ENCODE measurements at regions not wholly inside any gene's neighbourhood (a gene's known extent, or its start where the extent isn't known, plus 50 kb on each side); places are given as distances from the start of the nearest gene placed in this dataset.
"Not testable (repeated sequence)": the region's sequence is repeated elsewhere in the genome, so short reads cannot be mapped to it uniquely, and the experiment has no call there.

DNA sequence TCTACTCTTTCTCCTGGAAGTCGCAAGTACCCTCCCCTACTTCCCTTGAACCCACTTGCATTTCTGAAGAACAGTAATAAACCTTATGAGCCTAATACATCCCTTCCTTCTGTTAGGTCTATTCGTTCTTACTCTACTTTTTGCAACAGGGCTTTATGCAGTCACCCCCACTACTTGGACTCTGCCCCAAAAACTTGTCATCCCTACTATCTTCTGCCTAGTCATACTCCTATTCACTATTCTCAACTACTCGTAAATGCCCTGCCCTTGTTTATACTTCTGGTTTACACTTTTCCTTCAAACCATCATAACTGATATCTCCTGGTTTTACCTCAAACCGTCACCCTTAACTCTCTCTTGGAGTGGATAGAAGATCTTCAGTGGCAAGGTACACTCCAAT lies 55.2 kb upstream of the SLIT2 start:
- no peak for TF ChIP-seq JUND (IDR thresholded peaks at IDR 0.05; ENCODE audit: low read depth)
- no peak for DNase-seq (ENCODE audit: low read depth in 1 of 2, low spot score in 1 of 2)
- in situ Hi-C loops (cut with HindIII; ENCODE audit: low pct_unique_long_range_greater_than_20kb, low sequenced_read_pairs): no loop called here

DNA sequence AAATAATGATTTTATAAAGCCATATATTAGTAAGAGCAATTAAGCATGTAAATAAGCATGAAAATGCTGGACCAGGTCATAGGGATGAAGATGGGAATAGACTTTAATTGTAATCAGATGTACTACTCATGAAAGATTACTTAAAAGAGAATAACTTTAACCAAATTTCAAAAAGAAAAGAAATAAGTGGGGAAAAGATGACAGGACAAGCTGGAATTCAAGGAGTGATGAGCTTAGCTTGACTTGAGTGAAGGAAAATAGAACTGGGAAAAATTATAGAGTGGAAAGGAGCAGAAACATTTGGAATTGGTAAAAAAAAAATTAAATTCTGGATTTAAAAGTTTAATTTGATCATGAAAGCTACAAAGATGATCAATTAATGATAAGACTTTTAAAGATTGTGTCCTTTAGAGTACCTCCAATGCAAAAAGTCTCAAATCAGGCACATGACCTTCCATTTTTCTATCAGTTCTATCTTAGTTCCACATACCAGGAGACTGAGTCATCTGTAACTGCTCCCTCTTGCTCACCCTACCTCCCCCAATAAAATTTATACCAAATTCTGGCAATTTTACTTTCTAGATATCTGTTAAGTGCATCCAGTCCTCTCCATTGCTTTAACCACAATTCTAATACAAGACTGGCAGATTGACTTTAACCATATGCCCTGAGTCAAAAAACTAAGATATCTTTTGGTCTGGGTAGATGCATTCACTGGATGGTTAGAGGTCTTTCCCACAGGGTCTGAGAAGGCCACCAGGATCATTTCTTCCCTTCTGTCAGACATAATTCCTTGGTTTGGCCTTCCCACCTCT lies 56.4 kb upstream of the SLIT2 start:
- in situ Hi-C loops (cut with HindIII; ENCODE audit: low pct_unique_long_range_greater_than_20kb, low sequenced_read_pairs): no loop called here
- no peak for DNase-seq (ENCODE audit: low read depth in 1 of 2, low spot score in 1 of 2)
- no peak for TF ChIP-seq JUND (IDR thresholded peaks at IDR 0.05; ENCODE audit: low read depth)

- no peak for TF ChIP-seq JUND (IDR thresholded peaks at IDR 0.05; ENCODE audit: low read depth)
- no peak for DNase-seq (ENCODE audit: low read depth in 1 of 2, low spot score in 1 of 2)
- in situ Hi-C loops (cut with HindIII; ENCODE audit: low pct_unique_long_range_greater_than_20kb, low sequenced_read_pairs): no loop called here
These were observed 57.3 kb upstream of the SLIT2 start for GRCh38 chr4:20194123-20195013.

DNA sequence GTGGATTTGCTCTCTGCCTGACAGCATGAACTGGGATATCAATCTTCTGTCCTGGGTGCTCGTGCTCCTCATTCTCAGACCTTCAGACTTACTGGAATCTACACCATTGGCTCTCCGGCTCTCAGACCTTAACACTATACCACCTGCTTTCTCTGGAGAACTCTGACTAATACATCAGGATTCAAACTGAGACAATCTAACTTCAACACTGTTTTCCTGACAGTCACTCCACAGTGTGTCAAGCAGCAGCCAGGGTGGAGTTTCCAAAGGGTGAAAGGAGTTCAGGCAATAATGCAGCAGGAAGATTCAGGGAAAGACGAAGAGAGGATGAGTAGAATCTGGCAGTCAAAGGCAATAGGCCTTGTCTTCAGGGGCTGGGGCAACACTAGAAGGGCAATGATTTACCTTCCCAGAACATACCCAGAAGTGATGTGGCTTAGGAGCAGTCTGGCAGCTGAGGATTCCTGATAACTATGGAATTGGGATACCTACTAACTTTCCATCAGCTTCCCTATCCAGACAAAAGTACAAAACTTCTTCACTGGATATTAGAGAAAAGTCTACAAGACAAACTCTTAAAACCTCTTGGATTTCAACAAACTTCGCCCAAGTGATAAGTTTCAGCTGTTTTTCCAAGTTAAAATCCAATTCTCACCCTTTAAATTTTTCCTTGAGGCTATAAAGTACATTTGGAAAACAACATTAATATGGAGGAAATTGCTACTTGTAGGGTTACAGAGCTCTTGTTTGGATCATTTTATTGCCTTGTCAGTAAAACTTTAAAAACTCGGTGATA lies 58.4 kb upstream of the SLIT2 start:
- no peak for DNase-seq (ENCODE audit: low read depth in 1 of 2, low spot score in 1 of 2)
- no peak for TF ChIP-seq JUND (IDR thresholded peaks at IDR 0.05; ENCODE audit: low read depth)
- in situ Hi-C loops (cut with HindIII; ENCODE audit: low pct_unique_long_range_greater_than_20kb, low sequenced_read_pairs): no loop called here

DNA sequence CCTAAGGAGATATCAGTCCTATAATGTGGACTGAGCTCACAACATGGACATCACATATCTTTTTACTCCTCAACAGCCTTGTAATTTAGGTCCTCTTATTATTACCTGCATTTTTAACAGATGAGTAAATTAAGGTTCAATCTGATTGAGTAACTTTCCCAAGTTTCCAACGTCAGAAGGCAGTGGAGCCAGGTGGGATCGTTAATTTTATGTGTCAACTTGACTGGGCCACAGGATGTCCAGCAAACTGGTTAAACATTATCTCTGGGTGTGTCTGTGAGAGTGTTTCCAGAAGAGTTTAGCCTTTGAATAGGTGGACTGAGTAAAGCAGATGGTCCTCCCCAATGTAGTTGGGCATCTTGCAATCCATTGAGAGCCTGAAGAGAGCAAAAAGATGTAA lies 59.0 kb upstream of the SLIT2 start:
- TF ChIP-seq JUND (IDR thresholded peaks at IDR 0.05; ENCODE audit: low read depth): no peak
- in situ Hi-C loops (cut with HindIII; ENCODE audit: low pct_unique_long_range_greater_than_20kb, low sequenced_read_pairs): no loop called here

GRCh38 chr4:20185103-20185502 lies 66.6 kb upstream of the SLIT2 start:
- TF ChIP-seq JUND (IDR thresholded peaks at IDR 0.05; ENCODE audit: low read depth): no peak
- DNase-seq (ENCODE audit: low read depth in 1 of 2, low spot score in 1 of 2): no peak
- in situ Hi-C loops (cut with HindIII; ENCODE audit: low pct_unique_long_range_greater_than_20kb, low sequenced_read_pairs): no loop called here

More for the DNA sequence above, 59.0 kb upstream of the SLIT2 start:
- no peak for DNase-seq (ENCODE audit: low read depth in 1 of 2, low spot score in 1 of 2)

GRCh38 chr4:20183131-20183530 lies 68.6 kb upstream of the SLIT2 start:
- in situ Hi-C loops (cut with HindIII; ENCODE audit: low pct_unique_long_range_greater_than_20kb, low sequenced_read_pairs): not testable (repeated sequence)

DNA sequence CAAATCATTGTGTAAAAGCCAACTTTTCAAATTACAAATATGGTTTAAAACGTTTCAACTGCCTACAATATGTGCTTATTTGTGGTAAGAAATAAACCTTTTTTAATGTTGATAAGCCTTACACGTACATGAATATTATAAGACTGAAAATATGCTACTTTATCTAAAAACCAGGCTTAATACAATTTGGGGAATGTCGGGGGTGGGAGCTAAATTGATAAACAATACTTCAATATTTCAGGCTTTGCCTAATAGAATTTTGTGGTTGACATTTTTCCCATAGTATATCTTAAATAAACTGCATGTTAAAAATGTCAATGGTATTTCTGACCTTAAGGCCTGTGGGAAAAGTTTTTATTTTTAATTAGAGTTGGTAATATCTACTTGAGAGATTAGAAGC lies 69.8 kb upstream of the SLIT2 start:
- TF ChIP-seq JUND (IDR thresholded peaks at IDR 0.05; ENCODE audit: low read depth): no peak
- DNase-seq (ENCODE audit: low read depth in 1 of 2, low spot score in 1 of 2): no peak
- in situ Hi-C loops (cut with HindIII; ENCODE audit: low pct_unique_long_range_greater_than_20kb, low sequenced_read_pairs): no loop called here

More at GRCh38 chr4:20183131-20183530, 68.6 kb upstream of the SLIT2 start:
- not testable (repeated sequence) for DNase-seq (ENCODE audit: low read depth in 1 of 2, low spot score in 1 of 2)

DNA sequence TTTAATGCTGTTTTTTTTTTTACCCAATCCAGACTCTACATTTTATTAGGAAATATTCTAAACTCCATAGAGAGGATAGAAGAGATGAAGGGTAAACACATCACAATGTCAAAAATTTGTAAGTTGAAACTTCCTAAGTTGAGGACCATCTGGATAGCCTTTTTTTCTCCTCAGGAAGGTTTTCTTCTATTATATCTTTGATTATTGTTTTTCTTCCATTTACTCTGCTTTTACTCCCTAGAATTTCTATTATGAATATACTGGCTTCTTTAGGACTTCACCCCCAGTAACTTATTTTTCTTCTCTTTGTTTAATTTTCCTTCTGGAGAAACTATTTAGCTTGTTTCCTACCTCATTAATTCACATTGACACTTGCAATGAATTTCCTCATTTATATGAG lies 71.2 kb upstream of the SLIT2 start:
- no peak for TF ChIP-seq JUND (IDR thresholded peaks at IDR 0.05; ENCODE audit: low read depth)
- no peak for DNase-seq (ENCODE audit: low read depth in 1 of 2, low spot score in 1 of 2)
- in situ Hi-C loops (cut with HindIII; ENCODE audit: low pct_unique_long_range_greater_than_20kb, low sequenced_read_pairs): no loop called here

GRCh38 chr4:20178902-20179576 lies 72.7 kb upstream of the SLIT2 start:
- in situ Hi-C loops (cut with HindIII; ENCODE audit: low pct_unique_long_range_greater_than_20kb, low sequenced_read_pairs): no loop called here
- DNase-seq (ENCODE audit: low read depth in 1 of 2, low spot score in 1 of 2): no peak
- TF ChIP-seq JUND (IDR thresholded peaks at IDR 0.05; ENCODE audit: low read depth): no peak

DNA sequence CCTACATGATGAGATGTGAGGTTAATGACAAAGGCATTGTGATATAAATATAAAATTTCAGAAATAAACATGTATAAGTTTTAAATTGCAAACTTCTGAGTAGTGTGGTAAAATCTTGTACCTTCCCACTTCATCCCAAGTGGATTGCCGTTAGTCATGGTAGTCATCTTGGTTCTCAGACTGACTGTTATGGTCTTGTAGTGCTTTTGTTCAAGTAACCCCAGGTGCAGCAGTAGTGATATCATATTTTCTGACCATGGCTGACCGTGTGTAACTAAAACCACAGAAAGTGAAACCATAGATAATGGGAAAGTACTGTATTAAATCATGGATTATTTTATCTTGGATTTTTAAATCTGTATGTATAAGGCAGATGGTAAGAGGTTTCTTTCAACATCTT lies 74.8 kb upstream of the SLIT2 start:
- in situ Hi-C loops (cut with HindIII; ENCODE audit: low pct_unique_long_range_greater_than_20kb, low sequenced_read_pairs): no loop called here
- no peak for TF ChIP-seq JUND (IDR thresholded peaks at IDR 0.05; ENCODE audit: low read depth)
- DNase-seq (ENCODE audit: low read depth in 1 of 2, low spot score in 1 of 2): no peak

Data from T47D (cell line).